GM19099 (cell line): ENCODE measurements at regions not wholly inside any gene's neighbourhood (a gene's known extent, or its start where the extent isn't known, plus 50 kb on each side); places are given as distances from the start of the nearest gene placed in this dataset.

Source experiments
- POLR2A ChIP-seq: IDR thresholded peaks from 3 replicates; pipeline ENCODE4 v1.6.1; 2011; ENCODE audit warnings: low read depth; ENCODE audit not compliant: insufficient read length; ENCODE audit errors: extremely low read depth

- no peak for TF ChIP-seq POLR2A
Measured at GRCh38 chr6:15790116-15790515, 127.3 kb upstream of the DTNBP1 start.

GRCh38 chr6:15786846-15787245 lies 124.0 kb upstream of the DTNBP1 start:
- TF ChIP-seq POLR2A: no peak

GRCh38 chr6:15783484-15783883 lies 120.7 kb upstream of the DTNBP1 start:
- no peak for TF ChIP-seq POLR2A

GRCh38 chr6:15781890-15782289 lies 119.1 kb upstream of the DTNBP1 start:
- TF ChIP-seq POLR2A: no peak

- TF ChIP-seq POLR2A: no peak
Measured at GRCh38 chr6:15781333-15781732, 118.5 kb upstream of the DTNBP1 start.

GRCh38 chr6:15780437-15780836 lies 117.6 kb upstream of the DTNBP1 start:
- TF ChIP-seq POLR2A: no peak

GRCh38 chr6:15779726-15780125 lies 116.9 kb upstream of the DTNBP1 start:
- no peak for TF ChIP-seq POLR2A

- no peak for TF ChIP-seq POLR2A
Measured at GRCh38 chr6:15776458-15776980, 113.7 kb upstream of the DTNBP1 start.

GRCh38 chr6:15775741-15776140 lies 112.9 kb upstream of the DTNBP1 start:
- TF ChIP-seq POLR2A: no peak

GRCh38 chr6:15775076-15775634 lies 112.3 kb upstream of the DTNBP1 start:
- no peak for TF ChIP-seq POLR2A

- no peak for TF ChIP-seq POLR2A
Measured at GRCh38 chr6:15773806-15774410, 111.1 kb upstream of the DTNBP1 start.

- TF ChIP-seq POLR2A: no peak
Measured at GRCh38 chr6:15770347-15771143, 107.7 kb upstream of the DTNBP1 start.

GRCh38 chr6:15769511-15770018 lies 106.7 kb upstream of the DTNBP1 start:
- no peak for TF ChIP-seq POLR2A

- TF ChIP-seq POLR2A: no peak
Measured at GRCh38 chr6:15768999-15769398, 106.2 kb upstream of the DTNBP1 start.

- TF ChIP-seq POLR2A: no peak
Measured at GRCh38 chr6:15763837-15764236, 101.0 kb upstream of the DTNBP1 start.

GRCh38 chr6:15763364-15763763 lies 100.5 kb upstream of the DTNBP1 start:
- TF ChIP-seq POLR2A: no peak
